OCI-LY1 (cell line): ENCODE measurements at regions not wholly inside any gene's neighbourhood (a gene's known extent, or its start where the extent isn't known, plus 50 kb on each side); places are given as distances from the start of the nearest gene placed in this dataset.

Source experiments
- EZH2 ChIP-seq: fragments of 200-600 bp; sonication (generic), shearing (Covaris generic); IDR thresholded peaks from 2 replicates; pipeline ENCODE4 v1.8.0; 2017; ENCODE audit warnings: borderline replicate concordance, mixed run types, mild to moderate bottlenecking, antibody characterized with exemption, low read length, moderate library complexity, mixed read lengths
- TF ChIP-seq, protein P1 (sequence below): fragments of 200-600 bp; sonication (generic), shearing (Covaris generic); IDR thresholded peaks from 2 replicates; pipeline ENCODE4 v1.5.1; 2017; ENCODE audit warnings: mild to moderate bottlenecking, antibody characterized with exemption, low read length, moderate library complexity, mixed read lengths

DNA sequence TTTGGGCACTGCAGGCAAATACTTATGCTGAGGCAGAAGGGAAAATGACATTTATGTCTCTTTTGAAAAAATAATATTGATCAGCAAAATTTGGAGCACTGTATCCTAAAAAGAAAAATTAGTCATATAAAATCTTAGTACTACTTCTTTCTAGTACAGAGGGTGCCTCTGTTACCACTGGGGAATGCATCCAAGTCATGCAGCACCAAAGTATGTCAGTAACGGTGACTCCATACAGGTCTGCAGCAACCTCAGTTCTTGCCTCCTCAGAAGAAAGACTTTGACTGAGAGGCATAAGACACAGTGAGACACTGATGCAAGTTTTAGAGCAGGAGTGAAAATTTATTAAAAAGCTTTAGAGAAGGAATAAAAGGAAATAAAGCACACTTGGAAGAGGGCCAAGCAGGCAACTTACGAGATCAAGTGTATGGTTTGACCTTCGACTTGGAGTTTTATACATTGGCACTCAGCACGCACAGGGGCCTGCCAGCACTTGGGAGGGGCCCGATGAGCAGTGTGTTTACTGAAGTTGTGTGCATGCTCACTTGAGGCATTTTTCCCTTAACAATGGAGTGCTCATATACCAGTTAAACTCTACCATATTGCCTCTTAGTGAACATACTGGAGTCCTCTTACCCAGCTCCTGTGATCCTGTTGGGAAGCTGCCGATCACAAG is 1244.8 kb downstream of the EPHA7 start:
- TF ChIP-seq, protein P1, sequence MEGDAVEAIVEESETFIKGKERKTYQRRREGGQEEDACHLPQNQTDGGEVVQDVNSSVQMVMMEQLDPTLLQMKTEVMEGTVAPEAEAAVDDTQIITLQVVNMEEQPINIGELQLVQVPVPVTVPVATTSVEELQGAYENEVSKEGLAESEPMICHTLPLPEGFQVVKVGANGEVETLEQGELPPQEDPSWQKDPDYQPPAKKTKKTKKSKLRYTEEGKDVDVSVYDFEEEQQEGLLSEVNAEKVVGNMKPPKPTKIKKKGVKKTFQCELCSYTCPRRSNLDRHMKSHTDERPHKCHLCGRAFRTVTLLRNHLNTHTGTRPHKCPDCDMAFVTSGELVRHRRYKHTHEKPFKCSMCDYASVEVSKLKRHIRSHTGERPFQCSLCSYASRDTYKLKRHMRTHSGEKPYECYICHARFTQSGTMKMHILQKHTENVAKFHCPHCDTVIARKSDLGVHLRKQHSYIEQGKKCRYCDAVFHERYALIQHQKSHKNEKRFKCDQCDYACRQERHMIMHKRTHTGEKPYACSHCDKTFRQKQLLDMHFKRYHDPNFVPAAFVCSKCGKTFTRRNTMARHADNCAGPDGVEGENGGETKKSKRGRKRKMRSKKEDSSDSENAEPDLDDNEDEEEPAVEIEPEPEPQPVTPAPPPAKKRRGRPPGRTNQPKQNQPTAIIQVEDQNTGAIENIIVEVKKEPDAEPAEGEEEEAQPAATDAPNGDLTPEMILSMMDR, result no peak
- TF ChIP-seq EZH2, result no peak
